ENCODE measurements at regions not wholly inside any gene's neighbourhood (a gene's known extent, or its start where the extent isn't known, plus 50 kb on each side); places are given as distances from the start of the nearest gene placed in this dataset.

DNA sequence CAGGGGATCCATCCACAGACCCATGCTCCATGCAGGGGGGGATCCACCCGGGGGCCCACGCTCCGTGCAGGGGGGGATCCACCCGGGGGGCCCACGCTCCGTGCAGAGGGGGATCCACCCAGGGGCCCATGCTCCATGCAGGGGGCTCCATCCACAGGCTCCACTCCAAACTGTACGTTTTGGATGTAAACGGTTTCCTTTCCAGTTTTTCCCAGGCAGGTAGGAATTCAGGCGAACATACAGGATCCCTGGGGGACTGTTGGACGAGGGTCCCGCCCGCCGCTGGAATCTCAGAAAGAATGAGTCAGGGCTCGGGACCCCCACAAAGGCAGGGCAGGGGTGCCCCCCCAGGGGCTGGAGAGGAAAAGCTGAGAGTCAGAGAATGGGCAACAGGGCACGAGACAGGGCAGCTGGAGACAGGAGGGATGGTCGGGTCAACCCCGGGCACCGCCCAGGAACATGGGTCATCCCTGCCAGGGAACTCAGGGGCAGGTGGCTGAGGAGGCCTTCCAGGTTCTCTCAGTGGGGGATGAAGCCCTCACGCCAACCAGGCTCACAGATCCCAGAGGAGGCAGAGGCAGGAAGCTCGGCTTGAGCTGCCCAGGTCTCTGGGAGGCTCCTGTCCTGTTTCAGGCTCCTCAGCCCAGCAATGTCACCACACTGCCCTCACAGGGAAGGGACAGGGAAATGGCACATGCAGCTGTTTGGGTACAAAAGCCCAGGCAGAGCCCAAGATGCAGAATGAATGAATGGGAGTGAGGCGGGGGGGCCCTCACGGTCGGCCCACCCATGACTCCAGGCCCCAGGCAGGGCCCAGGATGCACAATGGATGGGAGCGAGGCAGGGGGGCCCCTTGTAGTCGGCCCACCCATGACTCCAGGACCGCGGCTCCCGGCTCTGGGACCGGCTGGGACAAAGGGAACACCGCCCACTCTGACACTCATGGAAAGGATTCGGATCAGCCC, 200.2 kb downstream of the BRD1 start:
- H3K4me2 ChIP-seq (ENCODE audit: low read depth, low read length, poor library complexity, severe bottlenecking), result no peak overlapping the region
- H3K4me3 ChIP-seq (ENCODE audit: low read length), result no peak overlapping the region
- peaks cover 92% of the 10 kb centered on the region for H3K79me2 ChIP-seq (ENCODE audit: low read length)
- H3K9me3 ChIP-seq (ENCODE audit: low read length), result no peaks in the 10 kb centered on the region
- peaks cover 45% of the 10 kb centered on the region; the same call in 1 of the 2 replicates for H4K20me1 ChIP-seq (ENCODE audit: insufficient read depth, low read depth, low read length)
- H3K4me1 ChIP-seq (ENCODE audit: low read length), result no peaks in the 10 kb centered on the region
- no peak overlapping the region for H3K27ac ChIP-seq (ENCODE audit: low read length)
- H3K27me3 ChIP-seq (ENCODE audit: low read length), result no peaks in the 10 kb centered on the region
- H3K36me3 ChIP-seq (ENCODE audit: insufficient read depth, low read length), result no peaks in the 10 kb centered on the region; the same call in 1 of the 2 replicates
- no peaks in the 10 kb centered on the region for H3K9me2 ChIP-seq (replicated peaks; ENCODE audit: insufficient read depth, low read length)
- H3K9ac ChIP-seq (ENCODE audit: low read length), result no peak overlapping the region
- DNase-seq, result no peak
- no peak overlapping the region for H2AFZ ChIP-seq (ENCODE audit: low read length)

DNA sequence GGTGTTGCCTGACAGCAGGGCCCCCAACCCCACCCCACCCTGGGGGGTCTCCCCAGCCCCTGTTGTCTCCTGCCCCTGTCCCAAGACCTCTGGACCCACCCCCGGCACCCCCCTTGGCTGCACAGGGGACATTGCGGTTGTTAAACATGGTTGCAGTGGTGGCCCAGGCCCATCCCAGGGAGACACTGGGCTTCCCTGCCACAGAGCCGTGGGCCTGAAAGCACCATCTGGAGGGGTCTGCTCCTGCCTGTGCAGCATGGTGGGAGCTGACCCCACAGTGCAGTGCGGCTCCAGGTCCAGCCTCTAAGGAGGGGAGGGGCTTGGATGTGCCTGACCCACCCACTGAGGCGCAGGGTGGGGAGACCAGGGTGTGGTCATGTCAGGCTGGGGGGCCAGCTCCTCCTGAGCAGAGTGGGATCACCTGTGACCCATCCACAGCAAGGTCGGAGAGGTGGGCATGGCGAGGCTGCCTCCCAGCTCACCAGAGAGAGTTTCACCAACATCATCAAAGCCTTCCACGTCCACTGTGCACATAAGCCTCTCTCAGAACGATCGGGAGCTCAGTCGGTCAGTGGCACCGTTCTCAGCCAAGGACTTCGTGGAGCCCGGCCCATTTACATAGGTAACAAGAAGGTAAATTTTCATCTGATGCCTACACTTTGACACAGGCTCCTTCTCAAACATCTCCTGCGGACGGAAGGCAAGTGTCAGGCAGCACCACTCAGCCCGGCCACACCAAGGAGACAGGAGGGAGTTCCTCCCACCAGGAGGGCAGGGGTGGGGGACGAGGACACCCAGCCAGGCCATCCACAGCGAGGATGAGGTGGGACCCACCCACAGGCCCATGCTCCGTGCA, 201.1 kb downstream of the BRD1 start:
- Histone ChIP-seq H3K79me2 (ENCODE audit: low read length) (peaks cover 93% of the 10 kb centered on the region), H4K20me1 (ENCODE audit: insufficient read depth, low read depth, low read length) (peaks cover 41% of the 10 kb centered on the region; the same call in 1 of the 2 replicates)

DNA sequence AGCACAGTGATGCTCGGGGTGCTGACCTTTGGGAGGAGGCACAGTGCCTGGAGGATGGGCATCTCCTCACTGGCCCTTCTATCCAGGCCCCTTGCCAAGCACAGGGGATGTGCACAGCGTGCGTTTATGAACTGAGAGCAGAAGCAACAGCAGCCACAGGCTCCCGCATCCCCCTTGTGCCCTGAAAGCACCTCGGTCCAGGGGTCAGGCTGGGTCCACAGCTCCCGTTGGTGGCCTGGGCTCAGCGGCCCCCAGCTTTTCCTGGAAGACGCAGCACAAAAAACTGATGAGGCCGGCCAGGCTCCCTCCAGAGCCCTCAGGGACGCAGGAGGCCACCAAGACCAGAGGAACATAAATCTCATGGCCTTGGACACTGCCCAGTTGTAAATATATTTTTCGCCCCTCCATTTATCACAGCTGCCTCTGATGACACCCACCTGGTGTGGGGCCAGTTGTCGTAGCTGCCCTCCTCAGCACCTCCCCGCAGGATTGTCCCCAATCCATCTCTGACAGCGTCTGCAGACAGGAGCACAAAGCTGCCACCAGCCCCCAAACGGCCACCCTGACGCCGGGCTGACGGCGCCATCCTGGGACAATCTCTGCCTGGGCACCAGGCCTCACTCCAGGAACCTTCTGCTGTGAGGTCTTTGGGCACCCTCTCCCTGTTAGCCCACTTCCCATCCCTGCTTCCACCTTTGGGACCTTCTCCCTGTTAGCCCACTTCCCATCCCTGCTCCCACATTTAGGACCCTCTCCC, 203.1 kb downstream of the BRD1 start:
- no peak overlapping the region for H3K9ac ChIP-seq (ENCODE audit: low read length)
- no peak overlapping the region for H2AFZ ChIP-seq (ENCODE audit: low read length)
- no peak overlapping the region for H3K4me3 ChIP-seq (ENCODE audit: low read length)
- DNase-seq, result no peak
- no peak overlapping the region for H3K4me2 ChIP-seq (ENCODE audit: low read depth, low read length, poor library complexity, severe bottlenecking)
- H3K4me1 ChIP-seq (ENCODE audit: low read length), result no peaks in the 10 kb centered on the region
- H3K79me2 ChIP-seq (ENCODE audit: low read length), result peaks cover 92% of the 10 kb centered on the region
- no peaks in the 10 kb centered on the region for H3K27me3 ChIP-seq (ENCODE audit: low read length)
- H4K20me1 ChIP-seq (ENCODE audit: insufficient read depth, low read depth, low read length), result peaks cover 35% of the 10 kb centered on the region; the same call in 1 of the 2 replicates
- H3K9me2 ChIP-seq (replicated peaks; ENCODE audit: insufficient read depth, low read length), result no peaks in the 10 kb centered on the region
- no peak overlapping the region for H3K27ac ChIP-seq (ENCODE audit: low read length)
- no peaks in the 10 kb centered on the region for H3K9me3 ChIP-seq (ENCODE audit: low read length)
- H3K36me3 ChIP-seq (ENCODE audit: insufficient read depth, low read length), result peaks cover 10% of the 10 kb centered on the region; the same call in 1 of the 2 replicates

More for the DNA sequence above, 201.1 kb downstream of the BRD1 start:
- no peak overlapping the region for H3K9ac ChIP-seq (ENCODE audit: low read length)
- no peaks in the 10 kb centered on the region for H3K9me2 ChIP-seq (replicated peaks; ENCODE audit: insufficient read depth, low read length)
- H3K4me2 ChIP-seq (ENCODE audit: low read depth, low read length, poor library complexity, severe bottlenecking), result no peak overlapping the region
- H3K4me3 ChIP-seq (ENCODE audit: low read length), result no peak overlapping the region
- H3K9me3 ChIP-seq (ENCODE audit: low read length), result no peaks in the 10 kb centered on the region
- H3K27me3 ChIP-seq (ENCODE audit: low read length), result no peaks in the 10 kb centered on the region
- DNase-seq, result no peak
- H2AFZ ChIP-seq (ENCODE audit: low read length), result no peak overlapping the region
- H3K36me3 ChIP-seq (ENCODE audit: insufficient read depth, low read length), result no peaks in the 10 kb centered on the region; the same call in 1 of the 2 replicates
- no peak overlapping the region for H3K27ac ChIP-seq (ENCODE audit: low read length)
- H3K4me1 ChIP-seq (ENCODE audit: low read length), result no peaks in the 10 kb centered on the region

DNA sequence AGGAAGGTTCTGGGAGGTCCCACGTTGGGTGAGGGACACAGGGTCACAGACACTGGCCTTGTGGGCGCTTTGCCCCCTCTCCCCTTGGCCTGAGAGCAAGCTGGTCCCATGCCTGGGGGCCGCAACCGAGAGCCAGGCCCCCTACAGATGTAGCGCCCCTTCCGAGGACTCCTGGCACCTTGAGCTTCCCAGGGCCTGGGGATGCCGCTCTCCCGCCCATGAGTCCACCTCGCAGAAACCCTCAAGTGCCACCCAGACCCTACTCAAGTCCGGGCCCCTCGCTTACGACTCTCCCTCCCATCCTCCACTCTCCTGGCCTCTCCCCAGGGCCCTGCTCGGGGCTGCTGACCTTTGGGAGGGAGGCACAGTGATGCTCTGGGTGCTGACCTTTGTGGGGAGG, 204.0 kb downstream of the BRD1 start:
- Histone ChIP-seq H3K9ac (ENCODE audit: low read length) (no peak overlapping the region), H3K27ac (ENCODE audit: low read length) (no peak overlapping the region), H3K79me2 (ENCODE audit: low read length) (peaks cover 94% of the 10 kb centered on the region), H3K27me3 (ENCODE audit: low read length) (no peaks in the 10 kb centered on the region), H3K4me3 (ENCODE audit: low read length) (no peak overlapping the region), H3K36me3 (ENCODE audit: insufficient read depth, low read length) (peaks cover 10% of the 10 kb centered on the region; the same call in 1 of the 2 replicates), H3K9me3 (ENCODE audit: low read length) (no peaks in the 10 kb centered on the region), H3K4me2 (ENCODE audit: low read depth, low read length, poor library complexity, severe bottlenecking) (no peak overlapping the region), H3K9me2 (replicated peaks; ENCODE audit: insufficient read depth, low read length) (no peaks in the 10 kb centered on the region), H3K4me1 (ENCODE audit: low read length) (no peaks in the 10 kb centered on the region), H4K20me1 (ENCODE audit: insufficient read depth, low read depth, low read length) (peaks cover 42% of the 10 kb centered on the region; the same call in 1 of the 2 replicates), H2AFZ (ENCODE audit: low read length) (no peak overlapping the region)
- DNase-seq, result no peak

- H3K36me3 ChIP-seq (ENCODE audit: insufficient read depth, low read length), result peaks cover 11% of the 10 kb centered on the region
- H3K9me2 ChIP-seq (replicated peaks; ENCODE audit: insufficient read depth, low read length), result no peaks in the 10 kb centered on the region
- no peaks in the 10 kb centered on the region for H3K4me1 ChIP-seq (ENCODE audit: low read length)
- no peak overlapping the region for H3K4me2 ChIP-seq (ENCODE audit: low read depth, low read length, poor library complexity, severe bottlenecking)
- no peaks in the 10 kb centered on the region for H3K9me3 ChIP-seq (ENCODE audit: low read length)
- H3K79me2 ChIP-seq (ENCODE audit: low read length), result peaks cover 94% of the 10 kb centered on the region
- H3K4me3 ChIP-seq (ENCODE audit: low read length), result no peak overlapping the region
- no peak overlapping the region for H3K9ac ChIP-seq (ENCODE audit: low read length)
- no peak overlapping the region for H2AFZ ChIP-seq (ENCODE audit: low read length)
- H3K27me3 ChIP-seq (ENCODE audit: low read length), result no peaks in the 10 kb centered on the region
- DNase-seq, result no peak
- H3K27ac ChIP-seq (ENCODE audit: low read length), result no peak overlapping the region
- H4K20me1 ChIP-seq (ENCODE audit: insufficient read depth, low read depth, low read length), result peaks cover 39% of the 10 kb centered on the region; the same call in 1 of the 2 replicates
These were observed 204.5 kb downstream of the BRD1 start for GRCh38 chr22:49623176-49623575.

DNA sequence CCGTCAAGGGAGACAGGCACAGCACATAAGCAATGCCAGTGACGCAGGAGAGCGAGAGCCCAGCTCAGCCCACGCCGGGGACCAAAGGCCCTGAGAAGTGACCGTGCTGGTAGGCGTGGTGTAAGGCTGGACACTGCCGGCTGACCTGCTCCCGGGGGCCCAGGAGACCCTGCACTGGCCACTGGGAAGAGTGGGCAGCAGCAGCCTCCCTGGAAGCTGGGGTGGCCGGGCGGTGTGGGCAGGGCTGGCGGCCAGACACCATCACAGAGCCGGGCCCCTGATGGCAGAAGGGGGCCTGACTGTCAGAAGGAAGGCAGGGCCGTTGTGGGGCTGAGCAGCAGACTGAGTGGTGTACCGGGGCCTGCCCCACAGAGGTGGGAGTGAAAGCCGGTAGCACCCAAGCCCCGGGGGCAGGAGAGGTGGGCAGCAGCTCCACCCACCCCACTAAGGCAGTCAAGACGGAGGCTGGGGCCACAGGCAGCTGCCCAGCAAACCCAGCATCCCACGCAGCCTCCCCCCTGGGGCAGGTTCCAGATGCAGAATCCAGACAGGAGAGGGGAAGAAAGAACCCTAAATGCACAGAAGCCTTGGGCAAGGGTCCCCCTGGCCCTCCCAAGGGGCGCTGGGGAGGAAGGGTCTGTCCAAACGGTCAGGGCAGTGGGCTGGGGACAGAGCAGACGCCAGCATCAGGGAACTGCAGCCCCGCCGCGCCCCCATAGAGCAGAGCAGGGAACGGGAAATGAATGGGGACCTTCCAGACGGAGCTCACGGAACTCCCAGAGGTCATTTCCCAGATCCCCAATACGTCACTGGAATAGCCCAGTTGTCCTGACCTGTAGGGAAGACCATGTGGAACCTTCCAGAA, 205.2 kb downstream of the BRD1 start:
- no peak overlapping the region for H2AFZ ChIP-seq (ENCODE audit: low read length)
- peaks cover 32% of the 10 kb centered on the region; the same call in 1 of the 2 replicates for H4K20me1 ChIP-seq (ENCODE audit: insufficient read depth, low read depth, low read length)
- H3K36me3 ChIP-seq (ENCODE audit: insufficient read depth, low read length), result peaks cover 12% of the 10 kb centered on the region
- no peak overlapping the region for H3K4me2 ChIP-seq (ENCODE audit: low read depth, low read length, poor library complexity, severe bottlenecking)
- no peak overlapping the region for H3K27ac ChIP-seq (ENCODE audit: low read length)
- H3K4me3 ChIP-seq (ENCODE audit: low read length), result no peak overlapping the region
- peaks cover 94% of the 10 kb centered on the region for H3K79me2 ChIP-seq (ENCODE audit: low read length)
- H3K9ac ChIP-seq (ENCODE audit: low read length), result no peak overlapping the region
- H3K9me2 ChIP-seq (replicated peaks; ENCODE audit: insufficient read depth, low read length), result no peaks in the 10 kb centered on the region
- no peaks in the 10 kb centered on the region for H3K27me3 ChIP-seq (ENCODE audit: low read length)
- no peaks in the 10 kb centered on the region for H3K9me3 ChIP-seq (ENCODE audit: low read length)
- no peak for DNase-seq
- no peaks in the 10 kb centered on the region for H3K4me1 ChIP-seq (ENCODE audit: low read length)

GRCh38 chr22:49621601-49622210, 206.0 kb downstream of the BRD1 start:
- Histone ChIP-seq H3K36me3 (ENCODE audit: insufficient read depth, low read length) (peaks cover 12% of the 10 kb centered on the region), H4K20me1 (ENCODE audit: insufficient read depth, low read depth, low read length) (peaks cover 25% of the 10 kb centered on the region; the same call in 1 of the 2 replicates), H3K9ac (ENCODE audit: low read length) (no peak overlapping the region), H2AFZ (ENCODE audit: low read length) (no peak overlapping the region), H3K9me3 (ENCODE audit: low read length) (no peaks in the 10 kb centered on the region), H3K4me1 (ENCODE audit: low read length) (no peaks in the 10 kb centered on the region), H3K27ac (ENCODE audit: low read length) (no peak overlapping the region), H3K79me2 (ENCODE audit: low read length) (peaks cover 94% of the 10 kb centered on the region), H3K27me3 (ENCODE audit: low read length) (no peaks in the 10 kb centered on the region), H3K4me3 (ENCODE audit: low read length) (no peak overlapping the region), H3K9me2 (replicated peaks; ENCODE audit: insufficient read depth, low read length) (no peaks in the 10 kb centered on the region), H3K4me2 (ENCODE audit: low read depth, low read length, poor library complexity, severe bottlenecking) (no peak overlapping the region)
- DNase-seq, result no peak

All from Karpas-422 (cell line).